ENCODE measurements at regions not wholly inside any gene's neighbourhood (a gene's known extent, or its start where the extent isn't known, plus 50 kb on each side); places are given as distances from the start of the nearest gene placed in this dataset.
"Not testable (repeated sequence)": the region's sequence is repeated elsewhere in the genome, so short reads cannot be mapped to it uniquely, and the experiment has no call there.

DNA sequence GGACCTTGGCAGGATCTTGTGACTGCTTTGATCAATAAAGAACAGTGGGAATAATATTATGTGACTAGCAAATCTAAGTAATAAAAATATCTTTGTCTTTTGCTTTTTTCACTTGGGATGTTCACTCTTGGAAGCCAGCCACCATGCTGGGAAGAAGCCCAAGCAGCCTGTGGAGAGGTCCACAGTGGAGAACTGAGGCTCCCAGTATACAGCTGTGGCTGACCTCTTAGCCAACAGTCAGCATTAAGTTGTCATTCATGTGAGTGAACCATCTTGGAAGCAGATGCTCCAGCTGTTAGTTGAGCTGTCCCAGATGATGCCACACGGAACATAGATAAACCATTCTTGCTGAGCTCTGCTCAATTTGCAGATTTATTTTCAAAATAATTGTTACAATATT lies 160.0 kb downstream of the OSR1 start:
- no peak for DNase-seq

DNA sequence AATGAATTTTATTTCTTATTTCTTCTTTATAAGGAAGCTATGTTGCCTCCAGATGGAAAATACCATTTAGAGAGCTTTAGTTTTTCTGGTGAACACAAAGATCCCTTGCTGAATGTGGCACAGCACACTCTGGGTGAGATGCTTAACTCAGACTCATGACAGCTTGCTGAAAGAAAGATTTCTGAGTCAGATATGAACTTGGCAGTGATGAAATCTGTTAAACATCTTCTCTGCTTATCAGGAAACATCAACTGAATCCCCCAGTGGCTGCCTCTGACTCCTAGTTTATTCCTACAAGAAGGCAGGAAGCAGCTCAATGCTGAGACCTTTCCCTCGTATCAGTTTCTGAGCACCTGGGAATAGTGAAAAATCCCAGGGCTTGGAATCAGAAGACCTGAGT lies 162.8 kb downstream of the OSR1 start:
- DNase-seq = no peak

DNA sequence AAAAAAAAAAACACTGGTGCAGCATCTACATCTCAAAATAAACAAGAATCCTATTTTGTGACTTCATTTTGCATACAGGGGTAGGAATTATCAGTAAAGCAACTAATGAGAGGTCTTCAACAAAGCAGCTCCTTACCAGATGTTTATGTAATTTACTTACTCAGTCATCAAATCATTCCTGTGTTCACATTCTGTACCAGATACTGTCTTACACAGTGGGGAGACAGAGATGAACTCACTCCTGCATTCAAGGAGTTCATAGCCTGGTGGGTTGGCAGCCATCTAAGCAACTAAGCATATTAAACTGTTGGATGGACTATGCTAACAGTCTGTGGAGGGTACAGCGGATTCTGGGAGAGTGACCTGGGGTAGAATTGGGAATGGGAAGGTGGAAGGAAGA lies 169.0 kb downstream of the OSR1 start:
- DNase-seq = no peak

GRCh38 chr2:19187323-19188020 lies 171.0 kb downstream of the OSR1 start:
- DNase-seq = no peak

DNA sequence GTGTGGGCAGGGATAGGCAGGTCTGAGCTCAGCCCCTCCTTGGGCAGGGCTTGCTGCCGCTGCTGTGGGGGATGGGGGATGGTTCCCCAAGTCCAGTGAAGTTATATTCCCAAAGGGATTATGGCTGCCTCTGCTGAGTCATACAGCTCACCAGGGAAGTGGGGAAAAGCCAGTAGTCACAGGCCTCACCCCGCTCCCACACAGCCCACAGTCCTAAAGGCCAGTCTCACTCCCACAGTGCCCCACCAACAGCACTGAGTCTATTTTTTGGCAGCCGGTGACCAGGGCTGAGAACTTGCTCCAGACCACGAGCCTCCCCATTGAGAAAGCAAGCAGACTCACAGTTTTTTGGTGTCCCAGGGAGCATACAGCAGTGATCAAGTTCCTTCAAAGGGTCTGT lies 173.3 kb downstream of the OSR1 start:
- DNase-seq = no peak

GRCh38 chr2:19178175-19178574 lies 180.2 kb downstream of the OSR1 start:
- no peak for DNase-seq

GRCh38 chr2:19176977-19177376 lies 181.4 kb downstream of the OSR1 start:
- DNase-seq = no peak

- DNase-seq = no peak
These were observed 182.1 kb downstream of the OSR1 start for GRCh38 chr2:19176172-19176852.

DNA sequence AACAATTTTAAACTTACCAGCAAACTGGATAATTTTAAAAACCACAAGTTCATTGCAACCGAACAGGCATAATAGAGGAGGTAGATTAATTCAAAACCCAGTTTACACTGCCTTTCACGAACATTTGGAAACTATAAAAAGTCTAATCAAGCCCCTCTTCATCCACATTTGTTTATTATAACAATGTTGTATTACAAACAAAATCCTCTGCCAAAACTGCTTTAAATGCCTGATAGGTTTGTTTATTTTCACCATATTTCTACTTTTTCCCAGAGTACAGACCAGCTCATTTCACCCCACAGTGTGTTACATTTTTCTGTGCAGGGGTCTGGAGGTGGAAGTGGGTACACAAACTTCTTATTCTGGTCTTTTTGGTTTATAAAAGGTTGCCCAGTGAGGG lies 184.2 kb downstream of the OSR1 start:
- DNase-seq = no peak

DNA sequence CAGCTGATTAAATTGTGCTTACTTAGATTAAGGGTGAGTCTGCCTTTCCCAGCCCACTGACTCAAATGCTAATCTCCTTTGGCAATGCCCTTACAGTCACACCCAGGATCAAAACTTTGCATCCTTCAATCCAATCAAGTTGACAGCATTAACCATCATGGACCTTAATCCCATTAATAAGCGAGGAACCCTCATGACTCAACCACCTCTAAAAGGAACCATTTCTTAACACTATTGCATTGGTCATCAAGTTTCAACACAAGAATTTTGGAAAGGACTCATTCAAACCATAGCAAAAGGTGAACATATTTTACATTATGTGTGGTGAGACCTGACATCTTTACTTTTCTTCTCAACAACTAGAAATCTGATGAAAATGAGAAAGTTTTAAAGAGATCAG lies 187.0 kb downstream of the OSR1 start:
- DNase-seq = no peak

- no peak for DNase-seq
These were observed 189.2 kb downstream of the OSR1 start for GRCh38 chr2:19169134-19169768.

- DNase-seq = not testable (repeated sequence)
These were observed 194.3 kb downstream of the OSR1 start for GRCh38 chr2:19164099-19164498.

DNA sequence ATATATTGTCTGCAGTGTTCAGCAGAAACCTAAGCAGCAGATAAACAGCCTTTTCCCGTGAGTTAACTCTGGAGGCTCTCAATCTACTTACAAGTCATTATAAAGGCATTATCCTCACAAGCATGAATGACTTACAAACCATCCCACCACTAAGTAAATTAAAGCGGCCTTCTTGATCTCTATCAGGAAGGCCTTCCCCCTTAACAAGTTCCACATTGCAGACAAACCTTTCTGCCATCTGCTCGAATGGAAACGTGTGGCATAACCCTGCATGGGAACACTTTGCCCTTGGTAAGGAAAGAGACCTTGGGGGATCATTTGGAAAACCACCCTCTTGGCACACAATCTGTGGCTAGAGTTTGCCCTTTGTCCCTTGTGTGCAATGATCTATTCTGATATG lies 199.5 kb downstream of the OSR1 start:
- DNase-seq = no peak

GRCh38 chr2:19158211-19158610 lies 200.2 kb downstream of the OSR1 start:
- no peak for DNase-seq

DNA sequence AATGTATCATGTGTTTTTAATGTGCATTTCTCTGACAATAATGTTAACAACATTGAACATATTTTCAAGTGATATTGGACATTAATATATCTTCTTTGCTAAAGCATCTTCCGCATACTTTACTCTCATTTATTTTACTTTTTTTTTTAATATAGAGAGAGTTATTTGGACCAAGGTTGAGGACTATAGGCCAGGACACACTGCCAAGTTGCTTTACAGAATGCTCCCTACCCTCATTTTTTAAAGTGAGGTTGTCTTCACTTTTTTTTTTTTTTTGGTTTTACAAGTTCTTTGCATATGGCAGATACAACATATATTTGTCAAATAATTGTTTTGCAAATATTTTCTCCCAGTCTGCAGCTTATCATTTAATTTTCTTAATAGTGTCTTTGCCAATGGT lies 201.8 kb downstream of the OSR1 start:
- DNase-seq = no peak

GRCh38 chr2:19150726-19151125 lies 207.7 kb downstream of the OSR1 start:
- DNase-seq = no peak

- DNase-seq = no peak
These were observed 211.6 kb downstream of the OSR1 start for GRCh38 chr2:19146867-19147266.

DNA sequence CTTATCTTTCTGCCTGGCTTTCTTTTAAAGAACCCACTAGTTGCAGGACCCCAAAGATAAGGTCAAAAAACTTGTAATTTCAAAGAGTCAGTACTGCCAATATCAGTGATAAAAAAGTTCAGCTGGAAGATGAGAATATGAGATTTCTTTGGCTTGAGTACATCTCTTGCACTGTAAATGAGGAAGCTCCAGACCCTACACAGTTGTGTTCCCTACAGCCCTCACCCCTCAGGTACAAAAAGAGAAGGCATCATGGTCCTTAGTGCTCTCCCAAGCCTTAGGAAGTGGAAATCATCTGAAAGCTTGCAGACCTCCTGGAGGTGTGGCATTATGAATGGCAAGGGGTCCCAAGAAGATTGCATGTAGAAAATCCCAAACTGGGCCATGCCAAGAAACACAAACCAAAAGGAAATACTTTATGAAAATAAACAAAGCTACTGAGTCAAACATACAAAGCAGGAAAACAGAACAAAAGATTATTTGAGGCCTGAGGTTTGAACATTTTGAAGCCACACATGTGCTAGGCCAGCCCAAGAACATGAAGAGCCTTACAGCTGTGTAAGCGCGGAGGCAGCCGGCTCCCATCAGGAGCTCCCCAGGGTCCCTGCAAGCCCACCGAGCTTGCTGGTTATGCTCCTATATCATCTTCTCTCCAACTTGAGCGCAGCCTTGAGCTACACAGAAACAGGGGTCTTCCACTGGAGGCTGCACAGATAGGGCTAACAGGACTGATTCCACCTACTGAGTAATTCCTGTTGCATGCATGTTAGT lies 217.0 kb downstream of the OSR1 start:
- no peak for DNase-seq

DNA sequence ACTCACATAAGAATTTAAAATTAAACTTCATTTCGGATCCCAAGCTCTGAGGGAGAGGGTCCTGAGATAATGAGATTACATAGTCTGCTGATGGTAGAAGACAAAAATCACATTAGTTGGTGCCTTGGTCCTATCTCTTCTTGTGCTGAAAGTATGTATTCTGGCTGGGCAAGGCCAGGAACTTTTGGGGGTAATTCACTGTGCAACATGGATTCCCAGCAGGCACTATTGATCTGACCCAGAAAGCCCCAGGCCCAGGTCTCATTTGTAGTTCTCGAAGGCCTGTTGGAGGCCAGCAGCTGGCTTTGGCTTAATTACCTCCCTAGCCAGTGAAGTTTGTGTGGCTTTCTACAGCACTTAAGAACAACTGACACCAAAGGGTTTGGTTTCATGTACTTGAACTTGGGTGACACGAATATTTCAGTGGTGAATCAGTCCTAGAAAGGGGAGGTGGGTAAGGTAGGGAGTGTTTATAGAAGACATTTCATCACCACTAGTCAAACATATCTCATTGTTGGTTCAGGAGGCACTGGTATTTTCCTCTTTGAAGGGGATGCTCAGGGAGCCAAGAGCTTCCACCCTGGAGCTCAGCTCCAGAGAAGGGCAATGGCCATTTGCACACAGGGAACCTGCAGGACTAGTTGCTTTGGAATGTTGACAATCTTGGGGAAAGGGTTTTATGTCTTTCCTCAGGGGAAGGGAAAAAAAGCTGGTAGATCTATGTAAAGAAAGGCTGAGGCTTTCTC lies 217.8 kb downstream of the OSR1 start:
- peak; percentile 29 to 40 for DNase-seq

- DNase-seq = no peak
These were observed 219.0 kb downstream of the OSR1 start for GRCh38 chr2:19139386-19139785.

- no peak for DNase-seq
These were observed 220.1 kb downstream of the OSR1 start for GRCh38 chr2:19138264-19138825.

DNA sequence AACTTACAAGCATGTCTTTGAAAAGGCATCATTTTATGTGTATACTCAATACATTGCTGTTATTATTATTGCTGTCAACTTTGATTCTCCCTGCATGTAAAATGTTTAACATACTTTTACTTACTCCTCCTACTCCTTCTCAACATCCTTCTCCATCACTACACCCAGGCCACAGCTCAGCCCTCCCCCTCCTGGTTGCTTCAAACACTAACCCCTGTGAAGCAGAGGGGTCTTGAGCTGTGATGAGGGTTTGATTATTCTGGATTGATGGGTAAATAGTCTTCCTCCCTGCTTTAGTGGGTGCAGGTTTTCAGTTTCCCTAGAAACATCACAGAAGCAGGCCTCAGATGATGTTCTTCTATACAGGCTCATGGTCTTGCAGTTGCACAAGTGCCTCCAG lies 221.0 kb downstream of the OSR1 start:
- no peak for DNase-seq

DNA sequence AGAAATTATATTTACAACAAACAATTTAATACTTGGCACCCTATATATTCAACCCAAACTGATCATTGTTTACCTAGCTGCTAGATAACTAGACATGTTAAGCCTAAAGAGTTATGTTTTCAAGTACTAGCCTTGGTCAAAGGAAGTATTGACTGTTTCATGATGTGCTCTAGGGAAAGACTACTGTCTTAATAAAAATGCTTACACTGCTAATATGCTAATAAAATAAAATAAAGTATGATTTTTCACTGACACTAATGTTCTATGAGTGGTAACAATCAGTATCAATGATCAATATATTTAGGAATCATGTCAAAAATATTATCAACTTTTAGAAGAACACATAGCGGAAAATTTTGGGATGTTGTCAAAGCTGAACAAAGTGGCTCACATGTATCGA lies 225.5 kb downstream of the OSR1 start:
- no peak for DNase-seq

All from SW 1271 (cell line).